ENCODE measurements at regions not wholly inside any gene's neighbourhood (a gene's known extent, or its start where the extent isn't known, plus 50 kb on each side); places are given as distances from the start of the nearest gene placed in this dataset.

DNA sequence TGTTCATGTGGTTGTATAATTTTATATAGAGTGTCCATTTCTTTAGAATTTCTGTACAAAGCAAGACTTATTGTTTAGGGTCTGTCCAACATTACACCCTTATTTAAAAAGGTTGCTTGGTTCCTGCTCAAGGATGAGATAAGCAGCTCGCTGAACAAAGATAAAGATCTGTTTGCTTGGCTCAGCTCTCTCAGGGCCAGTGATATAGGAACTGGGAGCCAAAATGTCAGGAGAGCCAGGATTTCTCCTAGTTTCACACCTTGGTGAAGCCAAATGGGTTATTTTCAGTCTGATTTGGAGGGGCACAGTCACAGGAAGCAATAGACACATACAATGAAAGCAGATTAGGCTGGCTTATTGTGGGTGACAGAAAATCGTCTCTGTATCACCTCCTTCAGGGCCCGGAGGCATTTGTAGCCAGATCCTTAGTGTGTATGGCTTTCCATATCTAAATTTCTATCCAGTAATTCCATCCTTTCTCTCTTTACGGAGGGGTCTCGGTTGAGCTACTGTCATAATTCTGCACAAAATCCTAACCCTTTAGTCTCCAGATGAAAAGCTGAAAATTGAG, 396.4 kb downstream of the TMEM232 start:
- DNase-seq: no peak

DNA sequence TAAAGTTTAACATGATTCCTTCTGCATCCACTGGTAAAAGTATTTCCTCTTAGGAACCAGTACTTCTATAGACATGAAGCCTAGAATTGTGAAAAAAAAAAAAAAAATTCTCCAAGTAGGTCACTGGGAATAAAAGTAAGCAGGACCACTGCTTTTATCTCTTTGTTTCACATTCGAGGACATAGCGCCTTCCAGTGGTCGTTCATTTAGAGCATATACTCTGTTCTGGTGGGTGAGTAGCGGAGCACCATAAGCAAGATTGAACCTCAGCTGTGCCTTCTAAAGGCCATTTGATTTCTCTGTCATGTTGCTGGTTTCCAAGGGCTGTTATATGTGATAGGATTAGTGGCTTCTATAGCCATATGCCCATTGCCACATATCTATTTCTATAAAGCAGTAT, 393.1 kb downstream of the TMEM232 start:
- no peak for DNase-seq

DNA sequence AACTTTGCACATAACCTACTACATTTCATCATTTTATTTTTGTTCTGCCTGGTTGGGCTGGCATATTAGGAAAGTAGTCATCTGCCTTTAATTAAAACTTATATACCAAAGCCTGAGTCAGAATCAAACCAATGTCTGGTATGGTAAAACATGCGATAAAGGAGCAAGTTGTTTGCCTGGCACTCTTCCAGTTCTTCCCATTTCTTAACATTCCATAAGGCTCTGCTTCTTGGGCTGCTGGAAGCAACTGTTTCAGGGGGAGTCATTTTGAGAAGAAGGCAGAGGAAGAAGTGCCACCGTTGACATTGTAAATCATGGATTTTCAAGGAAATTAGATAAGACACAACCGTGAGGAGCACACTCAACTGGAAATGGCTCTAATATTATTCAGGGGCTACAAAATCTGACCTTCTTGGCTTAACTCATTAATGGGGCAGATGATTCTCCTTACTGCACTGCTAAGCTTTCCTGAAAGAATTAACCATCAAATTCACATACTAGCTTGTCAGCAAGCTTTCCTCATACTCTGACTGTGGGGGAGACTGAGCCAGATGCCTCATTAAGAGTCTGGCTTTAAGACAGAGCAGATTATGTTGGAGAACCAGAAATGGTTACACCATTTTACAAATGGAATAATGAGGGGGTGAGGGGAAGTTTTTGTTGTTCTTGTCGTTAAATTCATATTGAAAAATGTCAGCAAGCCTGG, 391.0 kb downstream of the TMEM232 start:
- no peak for DNase-seq

DNA sequence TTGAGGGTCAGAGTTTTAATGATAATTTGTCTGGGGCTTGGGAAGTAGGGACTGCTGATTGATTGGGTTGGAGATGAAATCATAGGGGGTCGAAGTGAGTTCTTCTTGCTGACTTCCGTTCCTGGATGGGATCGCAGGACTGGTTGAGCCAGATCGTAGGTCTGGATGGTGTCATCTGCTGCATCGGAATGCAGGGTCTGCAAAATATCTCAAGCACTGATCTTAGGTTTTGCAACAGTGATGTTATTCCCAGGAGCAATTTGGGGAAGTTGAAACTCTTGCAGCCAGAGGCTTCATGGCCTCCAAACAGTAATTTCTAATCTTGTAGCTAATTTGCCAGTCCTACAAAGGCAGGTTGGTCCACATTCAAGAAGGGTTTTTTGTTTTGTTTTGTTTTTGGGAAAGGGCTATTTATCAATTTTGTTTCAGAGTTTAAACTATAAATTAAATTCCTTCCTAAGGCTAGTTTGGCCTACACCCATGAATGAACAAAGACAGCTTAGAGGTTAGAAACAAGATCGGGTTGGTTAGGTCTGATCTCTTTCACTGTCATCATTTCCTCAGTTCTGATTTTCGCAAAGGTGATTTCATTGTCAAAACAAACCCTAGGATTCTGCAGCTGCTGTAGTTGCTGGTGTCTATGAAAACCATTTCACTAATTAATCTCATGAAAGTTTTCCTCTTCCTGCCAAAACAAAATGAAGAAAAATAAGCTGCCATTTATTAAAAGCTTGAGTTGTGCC, 388.0 kb downstream of the TMEM232 start:
- DNase-seq: no peak

DNA sequence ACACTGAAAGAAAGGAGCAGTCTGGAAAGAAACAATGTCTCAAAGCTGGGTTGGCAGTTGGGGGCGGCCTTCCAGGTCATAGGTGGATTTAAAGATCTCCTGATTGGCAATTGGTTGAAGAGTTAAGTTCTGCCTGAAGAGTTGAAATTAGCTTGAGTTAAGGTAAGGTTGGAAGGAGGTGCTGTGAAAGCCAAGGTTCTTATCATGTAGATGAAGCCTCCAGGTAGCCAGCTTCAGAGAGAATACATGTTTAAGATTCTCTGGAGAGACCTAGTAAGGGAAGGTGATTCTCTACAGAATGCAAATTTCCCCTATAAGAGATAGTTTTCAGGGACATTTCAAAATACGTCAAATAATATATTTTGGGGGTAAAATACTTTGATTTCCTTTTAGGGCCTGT, 387.1 kb downstream of the TMEM232 start:
- no peak for DNase-seq

DNA sequence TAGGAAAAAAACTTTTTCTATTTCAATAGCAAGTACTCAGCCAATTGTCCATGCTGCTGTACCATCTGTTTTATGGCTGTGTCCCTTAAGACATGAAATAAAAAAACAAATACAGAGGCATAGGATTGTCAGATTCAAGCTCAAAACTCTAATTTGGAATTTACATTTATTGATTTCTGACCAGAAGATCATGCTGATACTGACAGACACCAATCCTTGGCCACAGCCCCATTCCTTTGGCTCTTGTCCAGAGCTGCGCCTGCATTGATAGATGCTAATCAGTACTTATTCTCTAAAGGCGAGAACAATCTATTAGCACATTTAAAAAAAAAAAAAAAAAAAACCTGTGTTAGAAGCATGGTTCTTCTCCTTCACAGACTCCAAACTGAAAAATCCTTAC, 384.6 kb downstream of the TMEM232 start:
- no peak for DNase-seq

DNA sequence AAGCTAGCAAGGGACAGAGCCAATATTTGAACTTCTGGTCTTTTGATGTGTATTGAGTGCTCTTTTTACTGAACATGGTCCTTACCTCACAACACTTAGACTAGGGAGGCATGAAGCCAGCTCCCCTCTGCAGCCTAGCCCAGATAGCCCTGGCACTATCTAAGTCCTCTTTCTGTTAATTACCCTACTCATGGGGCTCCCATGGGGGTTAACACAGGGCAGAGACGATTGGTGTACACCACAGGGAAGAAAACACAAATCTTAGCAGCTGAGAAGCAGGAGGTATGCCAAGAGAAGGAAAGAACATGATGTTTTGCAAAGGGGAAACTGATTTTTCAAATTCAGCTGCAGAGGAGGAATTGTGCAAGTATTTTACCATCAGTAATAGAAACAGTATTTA, 383.8 kb downstream of the TMEM232 start:
- no peak for DNase-seq

DNA sequence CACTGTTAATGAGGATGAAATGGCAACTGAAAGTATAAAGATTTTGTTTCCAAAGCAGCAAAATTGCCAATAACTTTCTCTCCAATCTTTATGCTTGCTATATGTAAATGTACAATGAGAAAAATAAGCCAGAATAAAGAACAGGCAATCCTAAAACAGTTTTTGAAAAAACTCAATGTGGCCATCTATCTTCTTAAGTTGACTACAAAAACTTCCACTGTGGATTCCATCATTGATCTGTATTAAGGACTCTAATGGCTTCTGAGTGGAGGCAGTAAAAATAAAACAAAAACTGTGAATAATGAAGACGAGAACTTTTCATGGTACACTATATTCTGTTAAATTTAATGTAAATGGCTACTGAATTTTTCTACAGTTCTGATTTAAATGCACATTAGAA, 382.9 kb downstream of the TMEM232 start:
- no peak for DNase-seq

DNA sequence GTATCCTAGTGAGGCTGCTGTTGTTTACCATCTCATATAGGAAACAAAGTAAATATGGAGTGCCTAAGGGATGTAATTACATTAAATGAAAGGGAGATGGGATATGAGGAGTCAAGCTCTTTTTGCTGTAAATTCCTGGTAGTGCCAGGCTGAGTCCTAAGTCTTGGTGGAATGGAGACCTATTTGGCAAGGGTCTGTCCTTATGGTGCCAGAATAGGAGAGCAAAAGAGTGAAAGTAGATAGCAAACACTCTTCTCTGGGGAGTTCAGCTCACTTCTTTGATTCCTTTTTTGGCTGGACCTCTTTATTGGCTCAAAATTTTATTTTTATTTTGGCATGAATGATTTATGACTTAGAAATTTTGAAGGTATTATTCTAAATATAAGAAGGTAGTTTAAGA, 380.8 kb downstream of the TMEM232 start:
- no peak for DNase-seq

DNA sequence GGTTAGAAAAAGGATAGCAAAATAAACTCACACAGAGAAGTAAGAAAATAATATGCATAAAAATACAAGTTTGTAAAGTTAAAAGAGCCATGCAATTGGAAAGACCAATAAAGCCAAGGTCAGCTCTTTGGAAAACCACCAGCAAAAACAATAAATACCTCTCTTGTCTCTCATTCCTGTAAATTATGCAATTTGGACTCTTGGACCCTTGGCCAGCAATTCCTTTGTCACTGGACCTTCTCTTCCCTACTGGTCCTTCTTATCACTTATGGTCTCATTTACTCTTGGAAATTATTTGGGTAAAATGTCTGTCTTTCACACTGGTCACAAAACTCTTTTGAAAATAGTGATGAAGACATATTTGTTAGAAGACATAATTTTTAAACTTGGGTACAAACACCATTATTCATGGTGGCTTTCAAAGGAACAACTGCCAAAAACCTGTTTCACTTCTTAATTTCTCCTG, 379.5 kb downstream of the TMEM232 start:
- no peak for DNase-seq

DNA sequence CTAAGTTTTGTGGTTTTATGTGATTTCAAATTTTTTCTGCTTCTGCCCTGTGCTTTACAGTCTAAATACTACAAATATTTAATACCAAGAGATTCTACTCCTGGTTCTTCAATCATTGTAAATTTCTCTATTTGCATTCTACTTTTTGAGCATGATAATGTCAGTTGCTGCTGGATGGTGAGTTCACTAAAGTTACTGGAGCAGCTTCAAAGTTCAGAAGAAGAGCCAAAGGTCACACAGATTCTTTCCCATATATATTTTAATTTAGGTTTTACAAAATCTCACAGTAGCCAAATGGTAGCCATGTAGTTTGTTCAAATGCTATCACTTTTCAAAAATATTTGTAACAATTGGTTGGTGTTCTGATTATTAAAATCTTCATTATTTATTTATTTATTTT, 378.7 kb downstream of the TMEM232 start:
- no peak for DNase-seq

DNA sequence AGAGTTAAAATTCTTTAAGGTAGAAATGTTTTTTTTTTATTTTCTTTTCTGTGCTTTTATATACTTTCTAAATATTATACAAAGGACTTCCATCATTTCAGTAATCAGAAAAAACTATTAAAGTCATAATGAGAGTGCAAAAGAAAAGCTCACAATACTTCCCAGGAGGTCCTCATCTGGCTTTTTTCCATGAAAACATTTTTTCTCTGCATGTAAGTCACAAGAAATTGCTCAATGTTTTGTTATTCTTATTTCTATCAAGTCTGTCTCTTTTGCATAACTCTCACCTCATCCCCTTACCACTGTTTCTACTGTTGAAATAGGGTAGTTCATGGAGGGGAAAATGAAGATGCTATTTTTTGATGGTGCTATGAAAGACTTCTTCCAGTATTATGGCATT, 375.0 kb downstream of the TMEM232 start:
- no peak for DNase-seq

DNA sequence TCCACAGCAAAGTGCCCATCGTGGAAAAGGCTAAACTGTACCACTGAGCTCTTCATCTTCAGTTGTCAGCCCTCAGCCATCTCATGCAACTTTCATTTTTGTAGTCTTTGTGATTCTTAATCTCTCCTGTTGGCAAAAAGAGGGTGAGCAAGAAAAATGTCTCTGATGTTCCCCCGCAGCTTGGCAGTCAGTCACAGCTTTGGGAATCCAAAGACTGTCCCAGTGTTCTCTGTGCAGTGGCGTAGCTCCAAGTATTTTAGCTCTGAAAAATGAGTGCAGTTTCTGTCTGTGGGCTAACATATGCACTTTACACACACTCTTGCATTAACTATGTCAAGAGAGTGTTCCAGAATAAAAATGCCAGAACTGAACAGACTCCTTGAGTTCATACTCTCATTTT, 372.2 kb downstream of the TMEM232 start:
- no peak for DNase-seq

DNA sequence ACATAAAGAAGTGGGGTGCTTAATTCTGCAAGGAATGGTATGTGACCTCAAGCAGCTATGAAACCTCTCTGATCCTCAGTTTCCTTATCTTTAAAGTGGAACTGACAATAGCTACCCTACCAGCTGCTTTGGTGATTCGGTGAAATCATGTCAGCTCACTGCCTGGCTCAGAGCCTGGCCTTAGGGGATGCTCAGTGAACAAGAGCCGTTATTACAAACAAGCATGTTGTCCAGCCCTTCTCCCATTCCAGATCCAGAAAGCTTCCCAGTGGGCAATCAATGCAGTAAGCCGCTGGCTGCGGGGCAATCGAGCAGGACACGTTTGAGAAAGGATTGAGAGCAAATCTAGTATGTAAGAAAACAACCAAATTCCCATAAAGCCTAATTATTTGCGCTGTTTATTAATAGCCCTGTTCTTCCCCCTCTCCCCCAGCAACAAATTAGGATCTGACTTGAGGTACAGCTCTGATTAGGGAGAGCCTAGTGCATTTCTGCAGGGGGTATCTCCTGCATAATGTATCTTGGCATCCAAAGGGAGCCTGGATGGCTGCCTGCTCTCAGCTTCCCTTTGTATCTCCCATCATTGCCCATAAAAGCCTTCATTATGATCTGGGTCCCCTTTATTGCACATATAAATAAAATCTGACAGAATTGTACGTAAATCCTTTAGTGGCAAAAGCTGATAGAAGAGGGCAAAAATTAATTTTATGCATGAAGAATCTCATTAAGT, 371.4 kb downstream of the TMEM232 start:
- DNase-seq: no peak

DNA sequence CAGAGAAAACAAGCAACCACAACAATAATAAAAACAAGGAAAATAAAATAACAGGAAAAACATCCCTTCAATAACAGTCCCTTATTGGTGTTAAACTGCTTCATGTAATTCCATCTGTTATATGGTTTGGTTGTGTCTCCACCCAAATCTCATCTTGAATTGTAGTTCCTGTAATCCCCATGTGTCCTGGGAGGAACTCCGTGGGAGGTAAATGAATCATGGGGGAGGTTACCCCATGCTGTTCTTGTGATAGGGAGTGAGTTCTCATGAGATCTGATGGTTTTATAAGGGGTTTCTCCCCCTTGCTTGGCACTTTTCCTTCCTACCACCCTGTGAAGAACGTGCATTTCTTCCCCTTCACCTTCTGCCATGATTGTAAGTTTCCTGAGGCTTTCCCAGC, 369.8 kb downstream of the TMEM232 start:
- DNase-seq: no peak

DNA sequence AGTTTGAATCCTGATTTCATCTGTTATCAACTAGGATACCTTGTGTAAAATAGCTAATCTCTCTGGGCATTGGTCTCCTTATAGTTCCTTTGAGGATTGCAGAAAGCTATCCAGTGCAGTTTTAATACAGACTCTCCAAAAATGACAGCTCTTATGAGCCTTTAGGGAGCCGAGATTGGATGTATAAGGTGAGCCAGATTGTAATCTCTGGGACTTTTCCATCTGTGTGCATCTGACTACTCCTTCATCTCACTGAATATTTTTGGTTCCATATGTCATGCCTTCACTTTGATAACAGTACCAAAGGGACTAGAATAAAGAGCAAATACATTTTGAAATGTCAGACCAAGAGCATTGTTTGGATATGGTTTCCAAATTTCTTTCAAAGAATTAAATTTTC, 367.2 kb downstream of the TMEM232 start:
- no peak for DNase-seq

DNA sequence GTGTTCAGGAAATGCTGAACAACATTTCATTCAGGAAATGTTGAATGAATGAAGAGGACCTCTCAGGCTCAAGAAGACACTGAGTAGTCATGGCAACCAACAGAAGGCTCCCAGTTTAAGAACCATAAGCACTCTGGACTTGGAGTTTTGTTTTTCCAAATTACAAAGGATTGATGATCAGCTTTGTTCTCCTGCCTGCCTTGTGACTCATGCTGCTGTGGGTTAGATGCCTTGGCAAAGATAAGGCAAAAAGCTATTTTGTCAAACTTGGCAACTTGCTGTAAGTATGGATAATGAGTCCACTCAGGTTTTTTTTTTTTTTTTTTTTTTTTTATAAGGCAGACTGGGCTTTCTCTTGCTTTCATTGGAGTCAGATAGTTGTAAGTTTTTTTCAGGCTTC, 365.0 kb downstream of the TMEM232 start:
- DNase-seq: no peak

DNA sequence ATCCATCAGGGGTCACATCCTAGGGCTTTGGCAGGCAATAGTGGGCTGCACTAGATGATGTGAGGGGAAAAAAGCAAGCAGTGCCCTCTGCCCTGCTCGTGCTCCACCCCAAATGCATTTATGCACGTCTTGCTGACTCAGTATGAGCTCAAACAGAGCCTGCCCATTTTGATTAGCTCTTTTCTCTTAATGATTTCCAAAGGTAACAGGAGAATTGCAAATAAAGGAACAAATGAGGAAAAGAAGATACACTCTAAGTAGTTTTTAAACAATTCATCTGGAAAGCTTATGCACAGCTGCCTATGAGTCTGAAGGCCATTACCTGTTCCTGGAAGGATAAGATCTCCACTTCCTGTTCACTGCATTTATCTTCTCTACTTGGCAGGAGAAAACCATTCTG, 364.2 kb downstream of the TMEM232 start:
- DNase-seq: no peak

DNA sequence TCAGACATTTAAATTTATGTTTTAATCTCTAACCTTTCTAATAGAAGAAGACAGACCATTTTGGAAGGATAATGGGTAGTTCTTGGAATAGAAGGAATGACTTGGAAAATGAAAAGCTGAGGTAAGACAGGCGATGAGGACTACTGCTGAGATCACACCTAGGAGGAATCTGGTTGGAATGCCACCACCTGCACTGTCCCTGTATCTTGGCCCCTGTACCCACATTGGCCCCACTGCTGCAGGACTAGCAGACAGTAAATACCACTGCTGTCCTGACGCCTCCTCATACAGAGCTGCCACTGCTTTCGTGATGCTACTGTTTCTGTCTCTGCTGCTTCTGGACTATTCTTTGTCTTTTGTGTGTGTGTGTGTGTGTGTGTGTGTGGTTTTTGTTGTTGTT, 359.8 kb downstream of the TMEM232 start:
- DNase-seq: no peak
